Body of pancreas (tissue), 4 donors: ENCODE measurements at regions not wholly inside any gene's neighbourhood (a gene's known extent, or its start where the extent isn't known, plus 50 kb on each side); places are given as distances from the start of the nearest gene placed in this dataset.

Source experiments
- POLR2A ChIP-seq, 3 donors: fragments of 450-650 bp; IDR thresholded peaks; one replicate each; pipeline ENCODE4 v1.6.1; 2016; ENCODE audit warnings: antibody characterized with exemption in 3 of 3, mild to moderate bottlenecking in 2 of 3
- TF ChIP-seq, protein P1 (sequence below), 7 experiments: fragments of 450-650 bp in 4 of 7; fragments of 200-600 bp in 3 of 7; sonication (generic) in 3 of 7; IDR thresholded peaks; one replicate each; pipeline ENCODE4 v1.5.1; 2016 to 2019; ENCODE audit warnings: antibody characterized with exemption in 7 of 7

DNA sequence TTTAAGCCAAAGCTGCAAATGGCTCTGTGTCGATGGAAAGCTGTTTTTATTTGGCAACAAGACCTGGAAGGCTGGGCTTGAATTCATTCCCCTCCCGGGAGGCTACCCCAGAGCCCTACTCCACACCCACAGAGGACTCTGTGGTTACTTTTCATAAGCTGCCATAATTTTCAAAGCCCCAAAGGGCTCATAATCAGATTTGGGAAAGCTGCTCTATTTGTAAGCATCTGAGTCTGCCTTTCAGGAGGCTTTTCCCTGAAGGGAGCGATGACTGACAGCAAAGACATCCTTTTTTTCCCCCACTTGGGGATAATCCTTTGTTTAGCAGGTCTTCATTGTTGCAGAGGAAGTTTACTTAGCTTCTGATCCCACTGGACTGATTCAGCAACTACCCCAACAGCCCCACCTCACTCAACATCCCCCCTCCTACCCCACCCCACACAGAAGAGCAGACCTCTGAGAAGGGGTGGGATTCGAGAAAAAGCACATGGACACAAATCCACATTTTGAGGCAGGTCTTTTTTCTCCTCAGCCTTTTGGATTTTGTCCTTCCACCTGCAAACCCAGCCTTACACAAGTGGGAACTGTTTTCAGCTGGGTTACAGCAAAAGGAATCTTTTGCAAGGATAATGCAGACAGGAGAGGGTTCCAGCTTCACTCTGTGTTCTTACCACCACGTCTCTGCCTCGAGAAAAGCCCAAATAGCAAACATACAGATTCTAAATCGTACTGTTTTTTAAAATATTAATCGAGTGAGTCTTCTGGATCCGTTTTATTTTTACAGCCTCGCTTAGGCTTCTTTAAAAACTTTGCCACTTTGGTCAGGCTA is 244.4 kb upstream of the TUT7 start:
- TF ChIP-seq, protein P1, sequence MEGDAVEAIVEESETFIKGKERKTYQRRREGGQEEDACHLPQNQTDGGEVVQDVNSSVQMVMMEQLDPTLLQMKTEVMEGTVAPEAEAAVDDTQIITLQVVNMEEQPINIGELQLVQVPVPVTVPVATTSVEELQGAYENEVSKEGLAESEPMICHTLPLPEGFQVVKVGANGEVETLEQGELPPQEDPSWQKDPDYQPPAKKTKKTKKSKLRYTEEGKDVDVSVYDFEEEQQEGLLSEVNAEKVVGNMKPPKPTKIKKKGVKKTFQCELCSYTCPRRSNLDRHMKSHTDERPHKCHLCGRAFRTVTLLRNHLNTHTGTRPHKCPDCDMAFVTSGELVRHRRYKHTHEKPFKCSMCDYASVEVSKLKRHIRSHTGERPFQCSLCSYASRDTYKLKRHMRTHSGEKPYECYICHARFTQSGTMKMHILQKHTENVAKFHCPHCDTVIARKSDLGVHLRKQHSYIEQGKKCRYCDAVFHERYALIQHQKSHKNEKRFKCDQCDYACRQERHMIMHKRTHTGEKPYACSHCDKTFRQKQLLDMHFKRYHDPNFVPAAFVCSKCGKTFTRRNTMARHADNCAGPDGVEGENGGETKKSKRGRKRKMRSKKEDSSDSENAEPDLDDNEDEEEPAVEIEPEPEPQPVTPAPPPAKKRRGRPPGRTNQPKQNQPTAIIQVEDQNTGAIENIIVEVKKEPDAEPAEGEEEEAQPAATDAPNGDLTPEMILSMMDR (IDR thresholded peaks at IDR 0.05), result no peak
- no peak for TF ChIP-seq POLR2A (IDR thresholded peaks at IDR 0.05)
